ACC112 (cell line): ENCODE measurements at regions not wholly inside any gene's neighbourhood (a gene's known extent, or its start where the extent isn't known, plus 50 kb on each side); places are given as distances from the start of the nearest gene placed in this dataset.
"Not testable (repeated sequence)": the region's sequence is repeated elsewhere in the genome, so short reads cannot be mapped to it uniquely, and the experiment has no call there.

Source experiments
- H2AFZ ChIP-seq: fragments of 200-600 bp; sonication (generic); one replicate; pipeline ENCODE4 v1.6.0; 2017; ENCODE audit warnings: antibody characterized with exemption, low read length; ENCODE audit not compliant: unreplicated experiment
- H3K27ac ChIP-seq: fragments of 200-600 bp; sonication (generic); 2 replicates; pipeline ENCODE4 v1.5.1; 2014; ENCODE audit warnings: low read depth, mild to moderate bottlenecking, antibody characterized with exemption, low read length, moderate library complexity
- H3K27me3 ChIP-seq: fragments of 200-600 bp; sonication (generic); 2 replicates; pipeline ENCODE4 v1.6.1; 2014; ENCODE audit warnings: mild to moderate bottlenecking, antibody characterized with exemption, low read length, moderate library complexity, mixed read lengths; ENCODE audit not compliant: insufficient read depth
- H3K36me3 ChIP-seq: fragments of 200-600 bp; sonication (generic); 2 replicates; pipeline ENCODE4 v1.6.1; 2016; ENCODE audit warnings: mild to moderate bottlenecking, antibody characterized with exemption, low read length, moderate library complexity, mixed read lengths; ENCODE audit not compliant: insufficient read depth
- H3K4me1 ChIP-seq: fragments of 200-600 bp; sonication (generic); one replicate; pipeline ENCODE4 v1.6.1; 2016; ENCODE audit warnings: low read length, mixed read lengths; ENCODE audit not compliant: insufficient read depth, unreplicated experiment, control insufficient read depth
- H3K4me3 ChIP-seq: fragments of 200-600 bp; sonication (generic); 2 replicates; pipeline ENCODE4 v1.5.1; 2014; ENCODE audit warnings: mild to moderate bottlenecking, low read depth, low read length
- H3K79me2 ChIP-seq: fragments of 200-600 bp; sonication (generic); one replicate; pipeline ENCODE4 v1.6.0; 2016; ENCODE audit warnings: low read length; ENCODE audit not compliant: control insufficient read depth, unreplicated experiment, insufficient read depth

DNA sequence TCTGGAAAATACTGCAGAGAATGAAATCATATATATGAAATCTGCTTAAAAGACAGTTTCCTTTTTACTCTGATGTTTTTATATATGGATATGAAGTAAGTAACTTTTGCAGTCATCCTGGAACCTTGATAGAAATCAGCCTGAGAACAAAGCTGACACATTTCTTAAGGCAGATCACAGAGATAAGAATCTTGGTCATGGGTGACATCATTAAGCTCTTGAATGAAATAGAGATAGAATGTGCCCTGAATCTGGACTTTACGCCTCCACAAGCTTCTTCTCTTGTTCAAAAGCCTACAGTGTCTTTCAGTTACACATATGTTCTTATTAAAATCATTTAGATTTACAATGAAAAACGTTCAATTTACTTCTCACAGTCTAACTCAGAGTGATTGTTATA lies 319.1 kb upstream of the CNTNAP2 start:
- H3K4me3 ChIP-seq, result no peak overlapping the region
- no peaks in the 10 kb centered on the region for H3K4me1 ChIP-seq
- no peaks in the 10 kb centered on the region for H3K36me3 ChIP-seq
- H2AFZ ChIP-seq, result no peak overlapping the region
- no peak overlapping the region for H3K27ac ChIP-seq
- no peaks in the 10 kb centered on the region for H3K27me3 ChIP-seq
- no peaks in the 10 kb centered on the region for H3K79me2 ChIP-seq

DNA sequence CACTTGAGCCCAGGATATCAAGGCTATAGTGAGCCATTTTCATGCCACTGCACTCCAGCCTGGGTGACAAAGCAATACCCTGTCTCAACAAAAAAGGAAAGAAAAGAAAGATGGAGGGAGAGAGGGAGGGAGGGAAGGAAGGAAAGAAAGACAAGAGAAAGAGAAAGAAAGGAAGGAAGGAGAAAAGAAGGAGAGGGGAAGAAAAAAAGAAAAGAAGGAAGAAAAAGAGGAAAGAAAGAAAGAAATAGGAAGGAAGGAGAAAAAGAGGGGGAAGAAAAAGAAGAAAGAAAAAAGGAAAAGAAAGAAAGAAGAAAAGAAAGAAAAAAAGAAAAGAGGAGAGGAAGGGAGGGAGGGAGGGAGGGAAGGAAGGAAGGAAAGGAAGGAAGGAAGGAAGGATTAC lies 321.5 kb upstream of the CNTNAP2 start:
- Histone ChIP-seq H3K27me3 (no peaks in the 10 kb centered on the region), H3K4me3 (no peak overlapping the region), H3K79me2 (no peaks in the 10 kb centered on the region), H3K36me3 (no peaks in the 10 kb centered on the region), H3K27ac (no peak overlapping the region), H3K4me1 (no peaks in the 10 kb centered on the region), H2AFZ (no peak overlapping the region)

DNA sequence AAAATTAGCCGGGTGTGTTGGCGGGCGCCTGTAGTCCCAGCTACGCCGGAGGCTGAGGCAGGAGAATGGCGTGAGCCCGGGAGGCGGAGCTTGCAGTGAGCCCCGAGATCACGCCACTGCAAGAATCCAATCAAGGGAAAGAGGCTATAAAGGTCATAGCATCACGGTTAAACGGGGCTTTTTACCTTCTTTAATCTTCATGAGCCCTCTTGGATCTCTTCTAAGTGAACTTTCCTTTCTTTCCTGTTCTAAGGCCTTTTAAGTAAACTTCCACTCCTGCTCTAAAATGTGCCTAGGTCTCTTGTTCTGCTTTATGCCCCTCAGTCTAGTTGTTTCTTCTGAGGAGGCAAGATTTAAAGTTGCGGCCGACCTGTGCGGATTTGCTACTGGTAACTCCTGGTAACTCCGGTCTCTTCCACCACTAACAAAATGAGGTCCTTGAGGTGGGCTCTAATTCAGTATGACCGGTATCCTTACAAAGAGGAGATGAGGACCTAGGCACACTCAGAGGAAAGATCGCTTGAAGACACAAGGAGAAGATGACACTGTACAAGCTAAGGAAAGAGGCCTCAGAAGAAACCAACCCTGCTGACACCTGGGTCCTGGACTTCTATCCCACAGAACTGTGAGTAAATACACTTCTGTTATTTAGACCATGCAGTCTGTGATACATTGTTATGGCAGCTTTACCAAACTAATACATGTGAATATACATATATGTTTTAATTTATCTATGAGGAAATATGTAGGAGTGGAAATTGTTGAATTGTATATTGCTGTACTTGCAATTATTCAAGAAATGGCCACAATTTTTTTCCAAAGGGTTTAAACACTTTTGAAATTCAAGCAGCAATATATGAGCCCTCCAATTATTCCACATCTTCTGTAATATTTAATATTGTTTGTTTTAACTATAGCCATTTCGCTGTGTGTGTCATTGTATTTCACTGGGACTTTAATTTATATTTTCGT lies 331.5 kb upstream of the CNTNAP2 start:
- no peak overlapping the region for H2AFZ ChIP-seq
- H3K79me2 ChIP-seq, result no peaks in the 10 kb centered on the region
- no peaks in the 10 kb centered on the region for H3K4me1 ChIP-seq
- no peaks in the 10 kb centered on the region for H3K27me3 ChIP-seq
- H3K4me3 ChIP-seq, result no peak overlapping the region
- no peak overlapping the region for H3K27ac ChIP-seq
- no peaks in the 10 kb centered on the region for H3K36me3 ChIP-seq

DNA sequence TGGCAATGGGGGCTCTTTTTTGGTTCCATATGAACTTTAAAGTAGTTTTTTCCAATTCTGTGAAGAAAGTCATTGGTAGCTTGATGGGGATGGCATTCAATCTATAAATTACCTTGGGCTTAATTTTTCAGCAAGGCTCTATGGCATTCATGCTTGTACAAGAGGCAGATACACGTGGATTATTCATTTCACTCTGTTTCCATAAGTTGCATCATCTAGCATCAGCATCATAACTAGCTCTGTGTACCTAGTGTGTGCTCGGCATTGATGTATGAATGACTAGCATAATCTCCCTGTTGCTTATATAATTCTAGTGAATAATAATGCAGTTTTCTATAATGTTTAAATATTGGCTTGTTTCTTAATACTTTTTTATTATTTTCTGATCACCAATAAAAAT lies 335.2 kb upstream of the CNTNAP2 start:
- not testable (repeated sequence) for H2AFZ ChIP-seq, H3K4me3 ChIP-seq, H3K79me2 ChIP-seq, H3K27me3 ChIP-seq, H3K36me3 ChIP-seq, H3K4me1 ChIP-seq, H3K27ac ChIP-seq

DNA sequence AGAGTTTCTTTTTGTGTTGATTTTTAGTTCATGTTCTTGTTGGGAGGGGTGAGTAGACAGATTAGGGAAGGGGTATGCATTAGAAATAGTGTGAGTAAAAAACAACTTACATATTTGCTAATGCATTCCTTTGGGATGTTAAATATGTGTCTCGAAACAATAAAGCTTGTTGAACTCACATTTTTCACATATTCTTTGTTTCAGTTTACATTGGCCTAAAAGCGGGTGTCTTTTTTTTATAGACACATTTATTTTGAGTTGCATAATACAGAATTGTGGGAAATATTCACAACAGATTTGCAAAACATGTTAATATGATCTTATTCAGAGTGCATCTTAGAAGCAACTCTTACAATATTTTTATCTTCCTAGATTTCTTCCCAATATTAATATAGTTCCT lies 337.5 kb upstream of the CNTNAP2 start:
- Histone ChIP-seq H3K79me2 (no peaks in the 10 kb centered on the region), H3K27me3 (no peaks in the 10 kb centered on the region), H3K4me1 (no peaks in the 10 kb centered on the region), H3K27ac (no peak overlapping the region), H2AFZ (no peak overlapping the region), H3K36me3 (no peaks in the 10 kb centered on the region), H3K4me3 (no peak overlapping the region)

DNA sequence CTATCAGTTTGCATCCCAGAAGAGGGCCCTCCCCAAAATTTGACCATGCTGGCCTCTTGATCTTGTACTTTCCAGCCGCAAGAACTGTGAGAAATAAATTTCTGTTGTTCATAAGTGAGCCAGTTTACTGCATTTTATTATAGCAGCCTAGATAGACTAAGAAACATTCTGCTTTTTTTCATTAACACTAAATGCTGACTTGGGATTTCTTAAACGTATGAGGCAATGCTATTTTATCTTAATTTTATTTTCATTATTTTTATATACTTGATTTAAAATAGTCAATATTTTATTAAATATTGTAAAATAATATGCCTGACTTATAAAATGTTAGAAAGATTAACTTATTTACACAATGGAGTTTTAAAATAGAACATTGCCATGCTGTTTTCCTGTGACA lies 341.8 kb upstream of the CNTNAP2 start:
- Histone ChIP-seq H3K27me3 (no peaks in the 10 kb centered on the region), H3K4me3 (no peak overlapping the region), H3K27ac (no peak overlapping the region), H2AFZ (no peak overlapping the region), H3K36me3 (no peaks in the 10 kb centered on the region), H3K4me1 (no peaks in the 10 kb centered on the region), H3K79me2 (no peaks in the 10 kb centered on the region)

DNA sequence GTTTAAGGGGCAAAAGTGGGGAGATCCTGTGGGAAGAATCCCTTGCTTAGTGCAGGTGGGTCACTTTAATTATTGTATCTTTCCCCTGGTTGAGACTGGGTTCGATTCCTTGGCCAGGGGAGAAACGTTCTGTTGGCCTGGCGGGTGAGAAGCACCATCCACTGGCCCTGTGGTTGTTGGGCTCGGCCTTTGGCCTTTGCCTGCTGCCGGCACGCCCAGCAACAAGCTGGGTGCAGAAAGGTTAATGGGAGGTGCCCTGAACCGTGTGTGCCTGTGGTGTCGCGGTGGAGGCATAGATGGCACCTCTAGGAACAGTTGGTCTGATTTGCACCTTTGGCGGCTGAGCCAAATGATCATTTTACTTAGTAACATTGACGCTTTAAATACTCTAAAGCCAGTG lies 363.6 kb upstream of the CNTNAP2 start:
- Histone ChIP-seq H3K36me3 (no peaks in the 10 kb centered on the region), H3K27ac (no peak overlapping the region), H3K27me3 (no peaks in the 10 kb centered on the region), H2AFZ (no peak overlapping the region), H3K79me2 (no peaks in the 10 kb centered on the region), H3K4me1 (no peaks in the 10 kb centered on the region), H3K4me3 (no peak overlapping the region)

DNA sequence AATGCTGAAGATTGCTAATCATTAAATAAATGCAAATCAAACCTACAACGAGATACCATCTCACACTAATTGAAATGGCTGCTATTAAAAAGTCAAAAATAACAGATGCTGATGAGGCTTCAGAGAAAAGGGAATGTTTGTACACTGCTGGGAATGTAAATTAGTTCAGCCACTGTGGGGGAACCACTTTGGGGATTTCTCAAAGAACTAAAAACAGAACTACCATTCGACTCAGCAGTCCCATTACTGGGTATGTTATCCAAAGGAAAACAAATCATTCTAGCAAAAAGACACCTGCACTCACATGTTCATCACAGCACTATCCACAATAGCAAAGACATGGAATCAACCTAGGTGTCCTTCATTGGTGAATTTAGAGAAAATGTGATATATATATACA lies 379.0 kb upstream of the CNTNAP2 start:
- Histone ChIP-seq H3K36me3 (no peaks in the 10 kb centered on the region), H3K27ac (no peak overlapping the region)

DNA sequence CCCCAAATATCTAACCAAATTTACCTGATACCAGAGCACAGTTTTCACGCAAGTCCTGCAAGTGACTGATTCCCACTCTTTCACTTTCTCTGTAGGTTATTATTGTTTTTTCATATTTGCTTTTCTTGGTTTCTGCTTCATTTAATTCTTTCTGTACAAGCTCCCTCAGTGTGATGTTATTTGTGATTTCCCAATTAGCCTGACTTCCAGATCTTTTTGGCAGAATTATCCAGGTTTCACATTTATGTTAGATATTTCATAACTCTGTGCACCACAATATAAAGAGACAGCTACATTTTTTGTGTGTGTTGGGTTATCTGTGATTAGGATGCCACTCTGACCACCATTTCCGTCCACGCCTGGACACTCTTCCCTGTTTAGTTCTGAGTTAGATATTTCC lies 381.5 kb upstream of the CNTNAP2 start:
- H2AFZ ChIP-seq, result no peak overlapping the region
- H3K36me3 ChIP-seq, result no peaks in the 10 kb centered on the region
- no peaks in the 10 kb centered on the region for H3K79me2 ChIP-seq
- no peaks in the 10 kb centered on the region for H3K27me3 ChIP-seq
- no peak overlapping the region for H3K4me3 ChIP-seq
- no peaks in the 10 kb centered on the region for H3K4me1 ChIP-seq
- no peak overlapping the region for H3K27ac ChIP-seq

More for the DNA sequence above, 379.0 kb upstream of the CNTNAP2 start:
- H3K79me2 ChIP-seq, result no peaks in the 10 kb centered on the region
- no peak overlapping the region for H2AFZ ChIP-seq
- H3K4me1 ChIP-seq, result no peaks in the 10 kb centered on the region
- no peak overlapping the region for H3K4me3 ChIP-seq
- no peaks in the 10 kb centered on the region for H3K27me3 ChIP-seq

DNA sequence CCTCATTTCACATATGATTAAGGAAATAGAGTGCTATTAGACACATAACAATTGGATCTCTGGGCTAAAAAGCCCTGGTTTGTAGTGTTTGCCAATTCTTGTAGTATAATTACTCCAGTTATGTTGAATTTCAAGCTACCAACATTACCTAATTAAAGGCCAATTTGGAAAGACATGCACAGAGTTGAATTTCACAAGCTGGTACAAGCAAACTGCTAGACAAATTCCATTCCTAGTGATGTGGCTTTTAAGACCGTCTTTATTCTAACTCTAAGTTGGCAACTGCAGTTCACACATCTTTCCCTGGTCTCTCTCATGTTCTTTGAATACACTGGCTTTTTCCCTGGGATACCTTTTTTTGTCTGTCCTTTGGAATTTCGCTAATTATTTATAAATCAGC lies 384.1 kb upstream of the CNTNAP2 start:
- no peak overlapping the region for H3K4me3 ChIP-seq
- no peak overlapping the region for H3K27ac ChIP-seq
- H3K27me3 ChIP-seq, result no peaks in the 10 kb centered on the region
- no peaks in the 10 kb centered on the region for H3K4me1 ChIP-seq
- no peaks in the 10 kb centered on the region for H3K79me2 ChIP-seq
- H3K36me3 ChIP-seq, result no peaks in the 10 kb centered on the region
- no peak overlapping the region for H2AFZ ChIP-seq

DNA sequence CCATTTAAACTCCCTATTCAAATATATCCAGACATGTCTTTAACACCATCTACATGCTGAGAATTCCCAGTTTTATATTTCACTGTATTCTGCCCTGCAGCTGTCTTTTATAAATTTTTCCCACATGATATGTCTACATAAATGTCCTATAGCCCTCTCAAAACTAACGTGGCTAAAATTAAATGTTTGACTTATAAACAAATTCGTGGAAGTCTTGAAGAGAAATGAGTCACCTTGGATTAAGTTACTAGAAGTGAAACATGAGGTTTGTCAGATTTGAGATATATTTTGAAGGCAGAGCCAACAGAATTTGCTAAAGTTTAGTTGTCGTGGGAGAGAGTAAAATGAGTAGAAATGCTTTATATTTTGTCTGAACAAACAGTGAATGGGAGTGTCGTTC lies 386.9 kb upstream of the CNTNAP2 start:
- Histone ChIP-seq H3K4me1 (no peaks in the 10 kb centered on the region), H3K27me3 (no peaks in the 10 kb centered on the region), H3K27ac (no peak overlapping the region), H2AFZ (no peak overlapping the region), H3K36me3 (no peaks in the 10 kb centered on the region), H3K4me3 (no peak overlapping the region), H3K79me2 (no peaks in the 10 kb centered on the region)
